ENCODE measurements at regions not wholly inside any gene's neighbourhood (a gene's known extent, or its start where the extent isn't known, plus 50 kb on each side); places are given as distances from the start of the nearest gene placed in this dataset.
"Not testable (repeated sequence)": the region's sequence is repeated elsewhere in the genome, so short reads cannot be mapped to it uniquely, and the experiment has no call there.

DNA sequence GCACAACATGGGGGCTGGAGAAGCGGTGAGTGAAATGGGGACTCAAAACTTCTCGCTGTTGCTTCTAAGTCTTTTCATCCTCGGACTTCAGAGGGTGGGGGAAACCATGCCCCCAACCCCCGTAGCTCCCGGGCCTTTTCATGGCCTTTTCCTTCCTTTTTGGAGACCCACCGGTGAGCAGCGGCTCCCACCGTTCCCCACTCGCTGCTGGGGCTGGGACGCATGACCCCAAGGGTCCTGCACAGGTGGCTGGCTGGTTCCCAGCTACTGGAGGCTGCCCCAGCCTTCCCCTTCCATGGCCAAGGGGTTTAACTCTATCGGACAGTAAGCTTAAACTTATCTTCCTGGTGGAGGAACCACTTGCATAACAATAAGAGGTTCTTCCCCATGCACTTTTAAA is 194.3 kb upstream of the FERD3L start:
- intact Hi-C loops (cut with DNase I), result no loop called here
- DNase-seq (no peak), ATAC-seq (ENCODE audit: poor library complexity) (no peak)

DNA sequence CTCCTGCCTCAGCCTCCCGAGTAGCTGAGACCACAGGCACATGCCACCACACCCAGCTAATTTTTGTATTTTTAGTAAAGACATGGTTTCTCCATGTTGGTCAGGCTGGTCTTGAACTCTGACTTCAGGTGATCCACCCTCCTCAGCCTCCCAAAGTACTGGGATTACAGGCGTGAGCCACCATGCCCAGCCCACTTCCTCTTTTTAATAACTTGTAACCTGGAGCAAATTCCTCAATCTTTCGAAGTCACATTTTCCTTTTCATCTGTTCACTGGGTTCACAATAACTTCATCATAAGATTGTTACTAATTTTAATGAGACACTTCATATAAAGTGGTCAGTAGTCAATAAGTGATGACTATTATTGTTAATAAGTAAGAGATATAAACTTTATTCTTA is 193.3 kb upstream of the FERD3L start:
- intact Hi-C loops (cut with DNase I); ATAC-seq (ENCODE audit: poor library complexity): not testable (repeated sequence)

GRCh38 chr7:19336836-19337383 is 191.7 kb upstream of the FERD3L start:
- DNase-seq (no peak), ATAC-seq (ENCODE audit: poor library complexity) (no peak)
- intact Hi-C loops (cut with DNase I), result no loop called here

More for the DNA sequence above, 193.3 kb upstream of the FERD3L start:
- not testable (repeated sequence) for DNase-seq

DNA sequence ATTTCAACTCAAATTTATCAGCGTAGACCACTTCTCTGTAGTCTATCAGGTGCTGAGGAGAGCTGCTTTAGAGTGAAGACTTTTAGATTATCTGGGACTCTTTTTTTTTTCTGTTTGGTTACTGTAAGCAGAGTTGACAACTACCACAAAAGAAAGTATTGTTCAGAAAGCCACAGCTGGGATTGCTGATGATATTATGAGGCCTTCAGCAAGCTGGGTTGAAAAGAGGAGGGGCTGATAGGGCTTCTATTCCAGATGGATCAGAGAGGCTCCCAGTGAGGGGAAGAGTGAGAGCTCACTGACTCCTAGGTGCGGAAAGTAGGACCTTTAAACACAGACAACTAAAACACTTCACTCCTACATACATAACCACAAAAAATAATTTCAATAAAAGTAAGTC is 188.5 kb upstream of the FERD3L start:
- DNase-seq, result no peak
- no peak for ATAC-seq (ENCODE audit: poor library complexity)
- intact Hi-C loops (cut with DNase I), result no loop called here

DNA sequence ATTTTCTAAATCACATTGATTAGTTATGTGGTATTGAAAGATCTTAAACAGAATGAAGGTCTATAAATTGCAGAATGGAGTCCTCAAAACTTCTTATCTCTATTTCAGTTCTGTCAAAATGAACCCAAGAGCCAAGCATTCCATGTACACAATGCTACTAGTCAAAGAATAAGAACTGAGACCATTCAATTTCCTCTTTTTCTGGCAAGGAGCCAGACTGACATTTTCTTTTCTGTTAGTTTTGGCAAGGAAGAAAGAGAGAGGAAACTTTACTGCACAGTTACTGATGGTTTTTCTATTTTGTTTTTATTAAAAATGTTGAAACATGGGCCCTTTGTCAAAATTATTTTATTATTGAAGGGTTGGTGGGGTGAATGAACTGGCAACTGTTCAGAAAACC is 181.8 kb upstream of the FERD3L start:
- intact Hi-C loops (cut with DNase I), result no loop called here
- DNase-seq (no peak), ATAC-seq (ENCODE audit: poor library complexity) (no peak)

- ATAC-seq (ENCODE audit: poor library complexity) (no peak), DNase-seq (no peak)
- intact Hi-C loops (cut with DNase I), result no loop called here
Measured at GRCh38 chr7:19322002-19322401, 176.8 kb upstream of the FERD3L start.

GRCh38 chr7:19318287-19318686 is 173.1 kb upstream of the FERD3L start:
- DNase-seq, result no peak
- ATAC-seq (ENCODE audit: poor library complexity), result no peak
- intact Hi-C loops (cut with DNase I), result no loop called here

DNA sequence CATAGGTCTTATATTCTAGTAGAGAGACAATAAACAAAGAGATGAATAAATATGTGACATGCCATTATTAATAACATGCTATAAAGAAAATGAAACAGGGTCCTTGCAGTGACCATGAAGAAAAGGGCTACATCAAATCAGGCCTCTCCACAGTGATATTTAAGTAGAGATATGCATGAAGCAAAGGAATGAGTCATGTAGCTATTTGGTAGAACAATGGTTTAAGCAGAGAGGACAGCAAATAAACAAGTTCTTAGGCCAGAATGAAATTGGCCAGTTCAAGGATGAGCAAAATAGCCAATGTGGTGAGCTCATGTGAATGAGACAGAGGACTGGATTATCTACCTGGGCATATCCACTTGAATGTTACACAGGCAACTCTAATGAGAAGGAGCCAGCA is 172.2 kb upstream of the FERD3L start:
- no peak for DNase-seq
- intact Hi-C loops (cut with DNase I), result no loop called here
- ATAC-seq (ENCODE audit: poor library complexity), result no peak

GRCh38 chr7:19312416-19312815 is 167.2 kb upstream of the FERD3L start:
- ATAC-seq (ENCODE audit: poor library complexity) (no peak), DNase-seq (no peak)
- intact Hi-C loops (cut with DNase I), result no loop called here

GRCh38 chr7:19307554-19307953 is 162.3 kb upstream of the FERD3L start:
- DNase-seq, result no peak
- intact Hi-C loops (cut with DNase I), result no loop called here
- no peak for ATAC-seq (ENCODE audit: poor library complexity)

GRCh38 chr7:19305698-19306097 is 160.5 kb upstream of the FERD3L start:
- intact Hi-C loops (cut with DNase I), result no loop called here
- ATAC-seq (ENCODE audit: poor library complexity), result no peak
- no peak for DNase-seq

DNA sequence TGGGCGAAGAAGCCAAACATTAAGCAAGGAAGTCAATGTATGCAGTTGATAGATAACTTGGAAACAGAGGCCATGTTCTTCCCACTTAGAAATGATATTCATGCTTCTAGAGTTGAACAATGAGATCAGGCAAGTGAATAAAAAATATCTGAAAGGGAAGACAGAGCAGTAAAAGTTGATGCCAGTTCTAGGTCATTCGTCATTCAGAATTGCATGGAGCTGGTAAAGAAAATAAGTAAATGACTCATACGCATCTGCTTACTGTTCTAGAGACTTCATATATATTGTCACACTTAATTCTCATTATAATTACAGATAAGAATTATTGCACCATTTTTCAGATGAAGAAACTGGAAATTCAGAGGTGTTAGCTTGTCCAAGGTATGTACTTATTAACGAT is 158.9 kb upstream of the FERD3L start:
- ATAC-seq (ENCODE audit: poor library complexity) (no peak), DNase-seq (no peak)
- intact Hi-C loops (cut with DNase I), result no loop called here

GRCh38 chr7:19302731-19303130 is 157.5 kb upstream of the FERD3L start:
- DNase-seq (no peak), ATAC-seq (ENCODE audit: poor library complexity) (no peak)
- intact Hi-C loops (cut with DNase I), result no loop called here

GRCh38 chr7:19296617-19297016 is 151.4 kb upstream of the FERD3L start:
- DNase-seq, result no peak
- ATAC-seq (ENCODE audit: poor library complexity), result no peak
- intact Hi-C loops (cut with DNase I), result no loop called here

GRCh38 chr7:19295376-19295775 is 150.2 kb upstream of the FERD3L start:
- ATAC-seq (ENCODE audit: poor library complexity) (no peak), DNase-seq (no peak)
- intact Hi-C loops (cut with DNase I), result no loop called here

- ATAC-seq (ENCODE audit: poor library complexity), result no peak
- intact Hi-C loops (cut with DNase I), result no loop called here
- DNase-seq, result no peak
Measured at GRCh38 chr7:19294619-19295018, 149.4 kb upstream of the FERD3L start.

DNA sequence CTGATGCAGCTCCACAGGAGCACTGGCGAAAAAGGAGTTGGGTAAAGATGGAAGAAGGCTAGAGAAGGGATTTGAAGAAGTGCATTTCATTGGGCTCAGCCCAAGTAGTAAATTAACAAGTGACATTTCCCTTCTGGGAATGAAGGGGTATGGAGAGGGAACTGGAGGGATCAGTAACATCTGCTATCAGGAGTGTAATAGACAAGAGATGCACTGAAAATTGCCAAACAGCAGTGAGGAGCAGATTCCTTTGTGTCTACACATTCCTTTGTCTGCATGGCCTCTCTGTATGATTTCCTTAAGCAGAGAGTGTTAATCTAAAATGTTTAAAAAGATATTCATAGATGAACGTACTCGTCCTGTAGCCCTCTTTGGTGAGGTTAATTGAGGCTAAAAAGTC is 148.2 kb upstream of the FERD3L start:
- intact Hi-C loops (cut with DNase I), result no loop called here
- no peak for ATAC-seq (ENCODE audit: poor library complexity)
- no peak for DNase-seq

- intact Hi-C loops (cut with DNase I), result no loop called here
- no peak for DNase-seq
- no peak for ATAC-seq (ENCODE audit: poor library complexity)
Measured at GRCh38 chr7:19290968-19291367, 145.7 kb upstream of the FERD3L start.

DNA sequence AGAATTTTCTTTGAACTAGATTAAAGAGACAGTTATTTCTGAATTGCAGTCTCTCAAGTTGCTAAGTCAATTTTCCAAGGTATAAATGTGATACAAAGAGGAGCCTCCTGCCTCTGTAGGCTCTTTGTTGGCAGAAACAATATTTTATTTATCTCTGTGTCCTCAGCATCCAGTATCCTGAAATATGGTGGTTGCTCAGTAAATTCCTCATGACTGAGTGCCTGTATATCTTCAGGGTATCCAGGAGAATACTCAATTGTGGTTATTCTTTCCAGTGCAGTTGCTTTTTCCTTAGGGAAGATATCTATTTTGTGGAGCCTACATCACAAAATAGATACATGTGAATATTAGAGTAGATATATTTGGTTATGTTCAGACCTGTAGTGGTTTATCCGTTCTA is 144.8 kb upstream of the FERD3L start:
- DNase-seq (no peak), ATAC-seq (ENCODE audit: poor library complexity) (no peak)
- intact Hi-C loops (cut with DNase I), result no loop called here

- intact Hi-C loops (cut with DNase I), result no loop called here
Measured at GRCh38 chr7:19284596-19285300, 139.5 kb upstream of the FERD3L start.

GRCh38 chr7:19284136-19284535 is 138.9 kb upstream of the FERD3L start:
- intact Hi-C loops (cut with DNase I), result no loop called here
- no peak for DNase-seq
- ATAC-seq (ENCODE audit: poor library complexity), result no peak

More at GRCh38 chr7:19284596-19285300, 139.5 kb upstream of the FERD3L start:
- ATAC-seq (ENCODE audit: poor library complexity) (no peak), DNase-seq (no peak)
